Islet of Langerhans (tissue), 1 donor: ENCODE measurements at regions not wholly inside any gene's neighbourhood (a gene's known extent, or its start where the extent isn't known, plus 50 kb on each side); places are given as distances from the start of the nearest gene placed in this dataset.
"Not testable (repeated sequence)": the region's sequence is repeated elsewhere in the genome, so short reads cannot be mapped to it uniquely, and the experiment has no call there.

ENCODE experiments used
- FAIRE-seq: peaks from one replicate; lab custom pipeline; 2011; peaks lifted over from hg19 to GRCh38; lab: Jason Lieb, UNC

DNA sequence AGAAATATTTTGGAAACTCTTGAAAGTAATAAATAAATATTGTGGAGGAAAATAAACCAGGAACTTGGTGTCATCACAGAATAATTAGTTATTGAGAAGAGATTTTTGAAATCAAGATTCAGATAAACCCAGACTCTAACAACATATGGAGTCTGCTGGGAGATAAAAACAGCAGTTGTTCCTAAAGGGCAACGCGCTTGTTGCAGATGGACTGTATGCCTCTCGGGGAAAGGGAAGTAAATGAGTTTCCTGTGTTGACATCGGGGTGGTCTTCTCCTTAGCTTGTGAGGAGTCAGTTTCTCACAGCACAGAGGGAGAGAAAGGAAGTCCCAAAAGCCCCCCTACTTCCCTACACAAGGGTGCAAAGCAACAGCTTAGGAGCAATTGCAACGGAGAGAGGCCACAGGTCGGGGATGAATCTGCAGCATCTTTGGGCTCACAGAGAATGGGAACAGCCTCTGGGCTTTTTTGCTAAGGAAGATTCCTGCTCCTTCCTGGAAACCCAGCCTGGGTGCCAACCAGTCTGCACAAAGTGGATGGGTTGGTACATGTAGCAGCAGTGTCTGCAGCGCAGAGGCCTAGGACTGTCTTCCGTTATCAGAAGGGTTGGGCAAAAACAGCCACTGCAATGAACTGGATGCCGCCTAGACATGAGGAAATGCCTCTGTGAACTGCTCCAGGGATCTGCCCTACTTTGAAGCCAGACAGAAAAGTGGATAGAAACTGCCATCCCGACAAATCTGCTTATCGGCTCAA lies 603.0 kb upstream of the NRSN1 start:
- no peak for FAIRE-seq

DNA sequence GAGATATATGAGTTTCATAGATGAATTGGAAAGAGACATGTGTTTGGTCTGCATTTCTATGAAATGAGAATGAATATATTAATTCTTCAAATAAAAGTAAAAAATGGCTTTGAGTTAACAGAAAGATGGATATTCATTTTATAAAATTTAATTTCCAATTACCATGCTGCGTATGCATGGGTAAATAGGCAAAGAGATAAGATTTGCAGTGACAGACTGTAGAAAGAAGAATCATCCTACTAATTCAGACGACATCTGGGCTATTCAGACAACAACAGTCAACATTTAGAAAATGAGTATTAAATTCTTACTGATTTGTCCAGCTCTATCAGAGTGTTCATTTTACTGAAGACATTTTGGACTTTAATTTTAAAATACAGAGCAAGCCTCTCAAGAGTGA lies 602.2 kb upstream of the NRSN1 start:
- FAIRE-seq = no peak

DNA sequence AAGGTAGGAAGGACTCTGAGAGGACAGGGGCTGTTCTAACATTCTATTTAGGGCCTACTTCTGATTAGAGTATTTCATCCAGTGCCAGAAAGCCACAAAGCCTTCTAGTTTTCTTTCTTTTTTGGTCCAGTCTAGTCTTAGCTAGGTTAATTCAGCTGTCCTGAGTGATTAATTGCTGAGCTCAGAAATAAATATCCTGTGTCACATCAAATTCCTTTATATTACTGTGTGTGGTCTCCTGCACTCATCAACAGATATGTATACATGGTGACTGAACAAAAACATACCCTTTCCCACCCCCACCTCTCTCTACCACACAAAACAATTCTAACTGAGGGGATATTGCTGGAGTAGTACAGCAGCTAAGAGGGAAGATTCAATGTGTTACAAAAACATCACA lies 601.5 kb upstream of the NRSN1 start:
- FAIRE-seq = no peak

DNA sequence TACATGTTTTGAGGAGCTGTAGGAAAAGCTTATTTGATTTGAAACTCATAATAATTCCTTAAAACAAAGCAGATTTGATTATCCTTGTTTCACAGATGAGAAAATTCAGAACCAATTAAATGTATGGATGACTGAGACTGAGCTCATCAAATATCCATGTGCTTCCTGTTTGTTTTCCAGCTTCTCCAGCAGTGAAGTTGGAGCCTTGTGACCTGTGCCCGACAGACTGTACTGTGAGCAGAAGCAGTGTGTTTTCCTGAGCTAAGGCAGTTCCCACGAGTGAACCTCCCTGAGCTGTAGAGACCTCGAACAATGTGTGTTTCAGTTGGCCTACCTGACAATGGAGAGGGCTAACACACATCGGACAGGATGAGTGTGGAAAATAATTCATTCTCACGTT lies 599.5 kb upstream of the NRSN1 start:
- no peak for FAIRE-seq

DNA sequence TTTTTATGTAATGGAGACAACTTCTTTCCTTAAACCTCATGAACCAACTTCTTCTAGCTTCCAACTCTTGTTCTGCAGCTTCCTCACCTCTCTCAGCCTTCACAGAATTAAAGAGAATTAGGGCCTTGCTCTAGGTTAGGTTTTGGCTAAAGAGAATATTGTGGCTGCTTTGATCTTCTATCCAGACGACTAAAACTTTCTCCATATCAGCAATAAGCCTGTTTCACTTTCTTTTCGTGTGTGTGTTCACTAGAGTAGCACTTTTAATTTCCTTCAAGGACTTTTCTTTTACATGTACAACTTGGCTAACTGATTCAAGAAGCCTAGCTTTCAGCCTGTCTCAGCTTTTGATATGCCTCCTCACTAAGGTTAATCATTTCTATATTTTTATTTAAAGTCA lies 596.1 kb upstream of the NRSN1 start:
- FAIRE-seq = no peak

DNA sequence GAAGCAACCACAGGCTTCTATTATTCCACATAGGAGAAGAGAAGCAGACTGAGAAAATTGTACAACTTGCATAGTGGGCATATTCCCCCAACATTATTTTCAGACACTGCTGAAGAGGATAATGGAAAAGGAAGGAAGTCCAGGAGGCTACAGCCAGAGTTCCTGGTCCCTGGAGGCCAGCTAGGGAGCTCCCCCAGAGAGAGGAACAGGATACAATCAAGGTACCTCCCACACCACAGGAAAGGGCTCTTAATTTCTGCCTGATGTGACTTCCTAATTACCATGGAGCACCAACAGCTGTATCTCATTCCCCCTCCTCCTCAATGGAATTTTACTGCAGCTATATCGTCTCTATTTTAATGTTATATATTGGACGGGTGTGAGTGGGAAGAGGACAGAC lies 594.3 kb upstream of the NRSN1 start:
- FAIRE-seq = no peak

DNA sequence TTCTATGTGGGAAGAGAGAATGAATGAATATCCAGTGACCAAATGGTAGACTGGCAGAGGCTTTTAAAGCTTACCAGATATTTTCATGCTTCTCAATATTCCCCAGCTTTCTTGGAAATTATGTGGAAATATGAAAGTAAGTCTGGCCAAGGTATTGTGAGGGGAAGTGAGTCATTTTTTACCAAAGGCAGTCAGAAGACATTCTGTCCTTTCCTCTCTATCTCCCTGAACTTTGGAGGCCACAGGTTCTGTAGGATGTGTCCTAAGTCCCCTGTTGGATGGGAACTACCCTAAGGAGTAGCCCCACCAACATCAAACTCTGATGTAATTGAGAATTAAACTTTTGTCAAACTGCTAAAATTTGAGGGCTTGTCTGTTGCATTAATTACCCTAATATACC lies 593.8 kb upstream of the NRSN1 start:
- no peak for FAIRE-seq

DNA sequence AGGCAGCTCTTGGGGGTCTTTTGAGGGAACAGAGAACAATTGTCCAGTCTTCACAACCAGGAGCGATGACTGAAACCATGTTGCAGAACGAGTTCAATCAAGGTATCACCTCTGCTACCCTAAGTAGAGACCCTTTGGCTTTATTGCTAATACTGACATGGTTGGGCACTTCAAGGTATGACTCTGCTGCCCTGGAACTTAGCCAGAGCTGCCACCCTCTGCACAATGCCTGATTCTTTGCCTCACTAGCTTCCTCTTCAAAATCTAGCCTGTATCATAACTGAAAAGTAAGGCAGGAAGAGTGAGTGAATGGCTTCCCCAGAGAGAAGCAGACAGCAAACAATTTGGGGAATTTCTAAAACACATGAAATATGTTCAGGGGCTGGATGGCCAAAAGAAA lies 592.7 kb upstream of the NRSN1 start:
- no peak for FAIRE-seq

DNA sequence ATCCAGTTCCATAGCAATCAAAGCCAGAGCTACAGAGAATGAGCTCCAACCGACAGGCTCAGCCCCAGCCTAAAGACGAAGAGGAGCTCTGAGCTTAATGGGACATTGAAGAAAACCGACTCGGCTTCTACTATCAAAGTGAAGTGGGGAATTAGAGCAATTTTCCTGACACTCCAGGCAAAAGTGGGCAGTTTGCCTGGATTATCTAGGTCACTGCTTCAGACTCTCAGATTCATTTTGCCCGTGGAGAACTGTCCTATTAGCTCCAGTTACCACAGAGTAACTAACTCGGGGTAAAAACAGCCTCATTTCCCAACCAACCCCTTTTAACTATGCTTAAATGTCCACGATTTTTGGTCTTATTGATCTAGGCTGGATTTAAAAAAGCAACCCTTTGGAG lies 592.1 kb upstream of the NRSN1 start:
- peak; percentile 66 for FAIRE-seq

DNA sequence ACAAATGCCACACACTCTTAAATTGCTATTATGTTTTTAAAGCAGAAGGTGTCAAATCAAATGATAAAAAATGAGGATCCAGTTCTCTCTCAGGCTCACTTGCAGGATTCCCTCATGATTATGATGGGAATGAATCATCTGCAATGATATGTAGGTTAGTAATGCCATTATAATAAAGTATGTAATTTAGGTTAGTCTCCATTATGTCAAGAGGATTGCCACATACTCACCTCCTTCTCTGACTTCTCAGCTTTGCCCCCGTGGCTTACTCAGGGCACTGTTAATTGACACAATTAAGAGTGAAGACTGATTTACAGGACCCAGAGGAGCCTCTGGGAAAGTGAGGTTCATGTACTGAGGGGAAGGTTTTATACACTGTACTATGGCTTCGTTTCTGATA lies 591.7 kb upstream of the NRSN1 start:
- FAIRE-seq = no peak

DNA sequence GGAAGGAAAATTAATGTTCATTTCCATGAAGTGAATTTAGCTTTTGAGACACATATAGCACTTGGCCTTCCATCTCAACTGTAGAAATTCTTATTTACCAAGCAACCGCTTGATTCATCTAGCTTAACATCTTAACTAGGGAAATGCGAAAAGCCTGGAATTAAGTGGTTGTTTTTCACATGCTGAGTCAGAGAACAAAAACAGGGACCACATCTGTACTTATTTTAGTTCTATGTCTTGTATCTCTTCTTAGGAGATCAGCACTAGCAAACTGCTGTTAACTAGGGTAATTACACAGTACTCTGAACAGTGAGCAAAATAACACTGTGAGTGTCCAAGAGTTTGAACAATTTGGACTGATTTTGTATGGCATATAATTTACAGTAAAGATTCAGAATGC lies 590.9 kb upstream of the NRSN1 start:
- FAIRE-seq = no peak

DNA sequence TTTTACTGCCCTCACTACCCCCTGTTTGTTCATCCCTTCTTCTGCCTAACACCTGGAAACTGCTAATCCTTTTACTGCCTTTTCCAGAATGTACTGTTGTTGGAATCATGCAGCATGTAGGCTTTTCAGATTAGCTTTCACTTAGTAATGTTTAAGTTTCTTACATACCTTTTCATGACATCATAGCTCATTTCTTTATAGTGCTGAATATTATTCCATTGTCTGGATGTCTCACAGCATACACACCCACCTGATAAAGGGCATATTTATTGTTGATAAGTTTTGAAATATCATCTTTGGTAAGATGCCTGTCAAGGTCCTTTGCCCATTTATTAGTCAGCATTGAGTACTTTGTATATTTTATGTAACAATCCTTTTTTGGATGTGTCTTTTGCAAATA lies 588.2 kb upstream of the NRSN1 start:
- no peak for FAIRE-seq

DNA sequence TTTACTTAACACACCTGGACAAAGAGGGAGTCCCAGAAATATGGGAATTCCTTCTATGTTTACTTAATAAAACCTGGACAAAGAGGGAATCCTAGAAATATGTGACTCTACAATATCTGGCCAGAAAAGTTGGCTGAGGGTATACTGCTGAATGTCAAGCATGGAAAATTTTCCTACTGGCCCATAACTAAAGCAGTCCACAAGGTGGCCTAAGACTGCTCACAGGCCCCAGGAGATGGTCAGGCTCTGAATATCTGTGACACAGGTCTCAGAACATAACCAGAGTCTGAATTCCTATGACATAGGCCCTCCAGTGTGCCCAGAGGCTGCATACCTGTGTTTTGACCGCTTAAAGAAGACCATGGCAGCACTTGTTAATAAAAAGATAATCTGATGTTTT lies 578.2 kb upstream of the NRSN1 start:
- no peak for FAIRE-seq

DNA sequence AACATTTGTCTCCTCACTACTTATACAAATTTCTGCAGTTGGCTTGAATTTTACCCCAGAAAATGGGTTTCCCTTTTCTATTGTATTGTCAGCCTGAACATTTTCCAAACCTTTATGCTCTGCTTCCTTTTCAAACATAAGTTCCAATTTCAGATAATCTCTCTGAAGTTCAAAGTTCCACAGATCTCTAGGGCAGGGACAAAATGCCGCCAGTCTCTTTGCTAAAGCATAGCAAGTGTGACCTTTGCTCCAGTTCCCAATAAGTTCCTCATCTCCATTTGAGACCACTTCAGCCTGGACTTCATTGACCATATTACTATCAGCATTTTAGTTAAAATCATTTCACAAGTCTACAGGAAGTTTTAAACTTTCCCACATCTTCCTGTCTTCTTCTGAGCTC lies 571.1 kb upstream of the NRSN1 start:
- not testable (repeated sequence) for FAIRE-seq

DNA sequence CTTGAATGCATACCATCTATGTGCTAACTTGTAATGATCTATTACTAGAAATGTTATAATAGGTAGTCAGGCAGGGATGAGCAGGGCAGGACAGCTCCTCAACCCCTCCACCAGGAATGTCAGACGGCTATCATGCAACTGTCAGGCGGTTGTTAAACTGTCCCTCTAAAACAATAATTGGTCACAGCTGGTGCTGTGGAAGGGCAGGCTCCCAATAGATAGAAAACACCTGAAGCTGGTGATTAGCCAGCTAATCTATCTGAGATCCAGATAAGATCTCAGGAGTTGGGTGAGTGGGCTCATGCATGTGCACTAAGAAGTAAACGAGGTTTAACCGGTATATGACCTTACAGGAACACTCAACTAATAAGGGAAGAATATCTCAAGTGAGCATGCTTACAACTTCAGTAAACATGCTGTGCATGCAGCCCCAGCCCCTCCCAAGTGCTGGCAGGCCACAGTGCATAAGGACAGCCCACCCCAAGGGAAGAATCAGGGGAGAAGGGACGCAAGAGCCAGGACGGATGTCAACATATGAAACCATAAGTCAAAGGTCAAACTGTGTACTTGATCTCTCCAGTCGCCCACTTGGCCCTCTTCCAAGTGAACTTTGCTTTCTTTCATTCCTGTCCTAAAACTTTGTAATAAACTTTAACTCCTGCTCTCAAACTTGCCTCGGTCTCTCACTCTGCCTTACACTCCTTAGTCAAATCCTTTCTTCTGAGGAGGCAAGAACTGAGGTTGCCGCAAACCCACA lies 566.2 kb upstream of the NRSN1 start:
- FAIRE-seq = no peak

DNA sequence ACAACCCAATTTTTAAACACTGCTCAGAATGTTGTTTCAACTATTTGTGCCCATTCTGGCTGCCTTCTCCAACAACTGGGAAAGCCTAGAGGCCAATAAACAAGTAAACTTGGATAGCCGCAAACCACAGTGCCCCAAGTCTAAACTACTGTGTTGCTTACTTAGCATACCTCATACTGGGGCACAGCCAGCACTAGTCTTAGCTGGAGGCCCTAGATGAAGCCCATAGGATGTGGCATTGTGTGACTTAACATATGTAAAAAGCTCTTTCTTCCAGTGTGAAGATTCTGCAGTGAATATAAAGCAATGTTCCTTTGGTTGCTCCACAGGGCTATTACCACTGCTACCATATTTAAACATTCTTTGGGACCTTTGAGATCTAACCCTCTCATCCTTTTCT lies 564.3 kb upstream of the NRSN1 start:
- FAIRE-seq = no peak

DNA sequence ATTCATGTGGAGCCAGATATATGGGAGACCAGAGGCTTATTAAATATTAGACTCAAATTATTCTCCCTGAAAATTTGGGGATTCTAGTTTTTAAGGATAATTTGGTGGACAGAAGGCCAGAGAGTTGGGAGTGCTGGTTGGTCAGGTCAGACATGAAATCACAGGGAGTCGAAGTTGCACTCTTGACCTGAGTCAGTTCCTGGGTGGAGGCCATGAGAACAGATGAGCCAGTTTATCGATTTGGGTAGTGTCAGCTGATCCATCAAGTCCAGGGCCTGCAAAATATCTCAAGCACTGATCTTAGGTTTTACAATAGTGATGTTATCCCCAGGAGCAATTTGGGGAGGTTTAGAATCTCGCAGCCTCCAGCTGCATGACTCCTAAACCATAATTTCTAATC lies 563.5 kb upstream of the NRSN1 start:
- FAIRE-seq = no peak

DNA sequence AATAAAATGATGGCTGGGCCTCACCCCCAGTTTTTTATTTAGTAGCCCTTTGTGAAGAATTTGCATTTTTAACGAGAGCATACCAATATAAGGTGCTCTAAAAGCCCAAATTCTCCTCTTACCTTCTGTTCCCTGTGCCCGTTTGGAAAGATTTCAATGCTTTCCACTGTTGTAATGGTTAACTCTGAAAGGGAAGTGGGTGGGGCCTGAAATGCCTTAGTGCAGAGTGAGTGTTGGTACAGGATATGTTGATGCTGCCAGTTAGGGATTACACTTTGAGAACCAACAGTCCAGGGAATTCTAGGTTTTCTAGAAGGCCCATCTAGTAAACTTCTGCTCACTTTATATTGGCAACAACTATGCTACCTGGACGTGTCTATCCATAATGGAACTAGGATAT lies 562.7 kb upstream of the NRSN1 start:
- FAIRE-seq = no peak

DNA sequence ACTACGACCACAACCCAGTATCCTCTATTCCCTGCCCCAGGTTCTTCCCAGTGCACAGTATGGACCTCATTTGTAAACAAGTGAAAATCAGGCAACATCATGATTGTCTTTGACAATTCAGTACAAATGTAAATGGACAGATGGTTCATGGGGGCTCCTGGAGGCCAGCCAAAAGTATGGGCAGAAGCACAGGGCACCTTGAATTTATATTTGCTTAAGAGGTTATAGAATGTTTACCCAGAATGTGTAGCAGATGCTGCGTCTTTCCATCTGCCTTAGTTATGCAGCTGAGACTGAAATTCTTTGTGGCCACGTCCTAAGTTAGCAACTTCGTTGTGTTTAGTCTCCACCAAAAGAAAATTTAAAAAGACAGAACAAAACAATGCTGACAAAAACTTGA lies 559.6 kb upstream of the NRSN1 start:
- no peak for FAIRE-seq

DNA sequence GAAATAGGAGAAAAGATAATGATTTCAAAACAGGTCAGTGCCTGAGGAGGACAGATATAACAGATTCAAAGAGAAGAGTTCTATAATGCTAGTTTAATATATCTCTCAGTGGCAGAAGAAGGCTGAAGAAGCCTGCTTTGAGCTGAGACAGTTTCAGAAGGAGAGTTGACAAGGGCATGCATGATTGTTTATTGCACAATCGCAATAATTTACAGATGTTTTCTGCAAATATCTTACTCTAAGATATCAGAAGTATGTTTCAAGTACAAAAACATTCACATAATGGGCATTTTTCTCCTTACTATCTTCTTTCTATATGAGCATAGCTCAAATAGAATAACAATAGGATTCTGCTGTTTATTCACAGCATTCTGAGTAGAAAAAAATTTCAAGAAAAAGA lies 557.7 kb upstream of the NRSN1 start:
- no peak for FAIRE-seq

DNA sequence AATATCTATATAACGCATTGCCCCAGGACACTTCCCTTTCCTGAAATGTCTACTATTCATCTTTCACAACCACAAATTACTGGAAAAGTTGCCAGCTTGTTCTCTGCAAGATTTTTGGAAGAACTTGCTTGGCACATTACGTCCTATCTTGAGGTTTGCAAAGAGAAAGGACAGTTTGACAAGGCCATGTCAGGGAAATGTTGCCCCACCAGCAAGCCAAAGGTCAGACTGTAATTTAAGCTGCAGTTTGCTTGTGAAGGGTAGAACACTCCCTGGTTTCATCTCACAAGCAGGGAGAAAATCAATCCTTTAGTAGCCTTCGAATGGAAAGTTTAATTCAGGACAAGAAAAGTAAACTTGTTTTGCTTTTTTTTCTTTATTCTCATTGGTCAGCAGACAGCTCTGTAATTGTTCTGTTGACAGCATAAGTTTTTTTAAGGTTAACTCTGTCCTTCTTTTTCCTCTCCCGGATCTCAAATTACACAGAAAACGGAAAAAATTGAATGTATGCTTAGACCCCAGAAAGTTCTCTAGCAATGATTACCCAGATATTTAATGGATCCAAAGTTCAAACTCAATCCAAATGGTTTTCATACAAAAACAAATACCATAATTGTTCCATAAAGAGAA lies 541.8 kb upstream of the NRSN1 start:
- no peak for FAIRE-seq

DNA sequence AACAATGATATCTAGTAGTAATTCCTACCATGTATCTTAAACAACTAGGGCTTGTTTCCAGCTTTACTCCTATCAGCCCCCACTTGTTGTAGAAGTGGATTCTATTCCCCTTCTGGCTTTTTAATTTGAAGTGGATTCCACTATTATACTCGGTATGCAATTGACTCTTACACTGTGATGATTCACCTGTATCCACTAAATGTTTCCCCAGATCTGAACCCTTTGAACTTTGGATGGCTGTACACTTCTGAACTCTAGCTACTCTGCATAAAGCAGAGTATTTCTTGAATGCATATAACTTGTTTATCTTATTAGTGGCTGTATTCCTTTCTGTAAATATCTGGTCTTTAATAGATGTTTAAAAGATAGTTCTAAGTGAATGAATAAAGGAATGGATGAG lies 538.4 kb upstream of the NRSN1 start:
- no peak for FAIRE-seq

DNA sequence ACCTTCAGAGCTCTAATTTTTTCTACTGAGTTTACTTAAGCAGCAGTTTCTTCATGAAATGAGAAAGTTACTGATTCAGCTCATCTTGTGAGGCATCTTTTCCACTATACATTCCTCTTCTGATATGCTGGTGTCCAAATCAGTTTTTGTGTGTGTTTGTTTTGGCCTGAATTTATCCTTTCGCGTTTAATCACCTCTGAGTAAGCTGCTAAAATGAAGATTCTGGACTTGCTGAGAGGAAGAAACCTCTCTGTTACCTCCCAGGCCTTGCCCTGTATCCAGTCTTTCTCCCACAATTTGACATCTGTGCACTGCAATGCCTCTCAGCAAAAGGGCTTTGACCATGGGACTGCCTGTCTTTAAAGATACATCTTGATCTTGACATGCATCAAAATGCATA lies 536.2 kb upstream of the NRSN1 start:
- no peak for FAIRE-seq
